Smooth muscle cell (in vitro differentiated cells): ENCODE measurements at regions not wholly inside any gene's neighbourhood (a gene's known extent, or its start where the extent isn't known, plus 50 kb on each side); places are given as distances from the start of the nearest gene placed in this dataset.

ENCODE experiments used
- DNase-seq: peaks from one replicate; lab custom pipeline; 2025; ENCODE audit not compliant: unreplicated experiment; lab: John Stamatoyannopoulos, UW
- H2AFZ ChIP-seq: fragments of 200-600 bp; sonication (generic); 2 replicates; pipeline ENCODE4 v1.6.0; 2016; ENCODE audit warnings: antibody characterized with exemption, low read depth, mild to moderate bottlenecking
- H3F3A ChIP-seq: fragments of 200-600 bp; sonication (generic); 2 replicates; pipeline ENCODE4 v1.6.0; 2017; ENCODE audit warnings: antibody characterized with exemption, low read depth
- H3K27ac ChIP-seq: fragments of 200-600 bp; sonication (generic); 2 replicates; pipeline ENCODE4 v1.5.1; 2016; ENCODE audit warnings: low read depth, mild to moderate bottlenecking
- H3K27me3 ChIP-seq: fragments of 200-600 bp; sonication (generic); 2 replicates; pipeline ENCODE4 v1.6.1; 2016; ENCODE audit warnings: low read depth, mild to moderate bottlenecking
- H3K36me3 ChIP-seq: fragments of 200-600 bp; sonication (generic); 2 replicates; pipeline ENCODE4 v1.5.1; 2016; ENCODE audit warnings: low read depth
- H3K4me1 ChIP-seq: fragments of 200-600 bp; sonication (generic); 2 replicates; pipeline ENCODE4 v1.5.1; 2016; ENCODE audit warnings: low read depth
- H3K4me2 ChIP-seq: fragments of 200-600 bp; sonication (generic); 2 replicates; pipeline ENCODE4 v1.6.0; 2016; ENCODE audit warnings: mild to moderate bottlenecking
- H3K4me3 ChIP-seq: fragments of 200-600 bp; sonication (generic); 2 replicates; pipeline ENCODE4 v1.5.1; 2016; ENCODE audit warnings: mild to moderate bottlenecking
- H3K79me2 ChIP-seq: fragments of 200-600 bp; sonication (generic); 2 replicates; pipeline ENCODE4 v1.6.0; 2016; ENCODE audit warnings: low read depth, mild to moderate bottlenecking
- H3K9ac ChIP-seq: fragments of 200-600 bp; sonication (generic); 2 replicates; pipeline ENCODE4 v1.6.0; 2016; ENCODE audit warnings: low read depth
- H3K9me3 ChIP-seq: fragments of 200-600 bp; sonication (generic); replicated peaks from 2 replicates; pipeline ENCODE4 v1.5.1; 2016; ENCODE audit warnings: low read depth
- H4K20me1 ChIP-seq: fragments of 200-600 bp; sonication (generic); 2 replicates; pipeline ENCODE4 v1.6.0; 2016; ENCODE audit warnings: low read depth
- WGBS: methylation state at CpG from one replicate; pipeline ENCODE4 v1.1.7; 2016; ENCODE audit warnings: low lambda C conversion rate; 5-methylcytosine and 5-hydroxymethylcytosine counted together
- TF ChIP-seq, protein P1 (sequence below): fragments of 200-600 bp; sonication (generic); IDR thresholded peaks from 2 replicates; pipeline ENCODE4 v1.5.1; 2017; ENCODE audit warnings: borderline replicate concordance, mild to moderate bottlenecking, antibody characterized with exemption; ENCODE audit not compliant: insufficient read depth, poor library complexity, severe bottlenecking

DNA sequence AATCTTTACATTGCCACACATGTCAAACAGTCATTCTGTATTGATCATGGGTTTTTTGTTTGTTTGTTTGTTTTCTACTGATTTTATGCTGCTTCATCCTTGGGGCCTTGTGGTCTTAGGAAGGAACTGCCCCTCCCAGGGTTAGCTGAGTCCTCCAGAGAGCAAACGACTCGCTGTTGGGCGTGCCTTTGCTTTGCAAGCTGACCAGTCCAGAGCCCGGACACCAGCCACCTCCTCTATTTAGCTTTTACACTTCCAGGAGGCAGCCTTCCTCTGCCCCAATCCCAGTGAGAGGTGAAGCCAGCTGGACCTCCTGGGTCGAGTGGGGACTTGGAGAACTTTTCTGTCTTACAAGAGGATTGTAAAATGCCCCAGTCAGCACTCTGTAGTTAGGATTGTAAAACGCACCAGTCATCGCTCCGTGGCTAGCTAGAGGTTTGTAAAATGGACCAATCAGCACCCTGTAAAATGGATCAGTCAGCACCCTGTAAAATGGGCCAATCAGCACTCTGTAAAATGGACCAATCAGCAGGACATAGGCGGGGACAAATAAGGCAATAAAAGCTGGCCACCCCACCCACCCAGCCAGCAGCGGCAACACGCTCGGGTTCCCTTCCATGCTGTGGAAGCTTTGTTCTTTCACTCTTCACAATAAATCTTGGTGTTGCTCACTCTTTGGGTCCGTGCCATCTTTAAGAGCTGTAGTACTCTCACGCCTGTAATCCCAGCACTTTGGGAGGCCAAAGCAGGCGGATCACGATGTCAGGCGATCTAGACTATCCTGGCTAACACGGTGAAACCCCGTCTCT is 154.4 kb downstream of the ERCC6L2 start:
- Histone ChIP-seq H3K9me3 (no peaks in the 10 kb centered on the region), H3K36me3 (no peaks in the 10 kb centered on the region), H4K20me1 (no peaks in the 10 kb centered on the region), H3K9ac (no peak overlapping the region), H3K27ac (no peak overlapping the region), H3K4me1 (peaks cover 7% of the 10 kb centered on the region), H2AFZ (no peak overlapping the region), H3K4me3 (no peak overlapping the region), H3K79me2 (no peaks in the 10 kb centered on the region), H3F3A (no peaks in the 10 kb centered on the region), H3K4me2 (no peak overlapping the region), H3K27me3 (peaks cover 35% of the 10 kb centered on the region)
- WGBS = 87% methylated on average over 19 of the region's 19 CpGs
- TF ChIP-seq, protein P1, sequence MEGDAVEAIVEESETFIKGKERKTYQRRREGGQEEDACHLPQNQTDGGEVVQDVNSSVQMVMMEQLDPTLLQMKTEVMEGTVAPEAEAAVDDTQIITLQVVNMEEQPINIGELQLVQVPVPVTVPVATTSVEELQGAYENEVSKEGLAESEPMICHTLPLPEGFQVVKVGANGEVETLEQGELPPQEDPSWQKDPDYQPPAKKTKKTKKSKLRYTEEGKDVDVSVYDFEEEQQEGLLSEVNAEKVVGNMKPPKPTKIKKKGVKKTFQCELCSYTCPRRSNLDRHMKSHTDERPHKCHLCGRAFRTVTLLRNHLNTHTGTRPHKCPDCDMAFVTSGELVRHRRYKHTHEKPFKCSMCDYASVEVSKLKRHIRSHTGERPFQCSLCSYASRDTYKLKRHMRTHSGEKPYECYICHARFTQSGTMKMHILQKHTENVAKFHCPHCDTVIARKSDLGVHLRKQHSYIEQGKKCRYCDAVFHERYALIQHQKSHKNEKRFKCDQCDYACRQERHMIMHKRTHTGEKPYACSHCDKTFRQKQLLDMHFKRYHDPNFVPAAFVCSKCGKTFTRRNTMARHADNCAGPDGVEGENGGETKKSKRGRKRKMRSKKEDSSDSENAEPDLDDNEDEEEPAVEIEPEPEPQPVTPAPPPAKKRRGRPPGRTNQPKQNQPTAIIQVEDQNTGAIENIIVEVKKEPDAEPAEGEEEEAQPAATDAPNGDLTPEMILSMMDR = no peak
- DNase-seq = no peak

DNA sequence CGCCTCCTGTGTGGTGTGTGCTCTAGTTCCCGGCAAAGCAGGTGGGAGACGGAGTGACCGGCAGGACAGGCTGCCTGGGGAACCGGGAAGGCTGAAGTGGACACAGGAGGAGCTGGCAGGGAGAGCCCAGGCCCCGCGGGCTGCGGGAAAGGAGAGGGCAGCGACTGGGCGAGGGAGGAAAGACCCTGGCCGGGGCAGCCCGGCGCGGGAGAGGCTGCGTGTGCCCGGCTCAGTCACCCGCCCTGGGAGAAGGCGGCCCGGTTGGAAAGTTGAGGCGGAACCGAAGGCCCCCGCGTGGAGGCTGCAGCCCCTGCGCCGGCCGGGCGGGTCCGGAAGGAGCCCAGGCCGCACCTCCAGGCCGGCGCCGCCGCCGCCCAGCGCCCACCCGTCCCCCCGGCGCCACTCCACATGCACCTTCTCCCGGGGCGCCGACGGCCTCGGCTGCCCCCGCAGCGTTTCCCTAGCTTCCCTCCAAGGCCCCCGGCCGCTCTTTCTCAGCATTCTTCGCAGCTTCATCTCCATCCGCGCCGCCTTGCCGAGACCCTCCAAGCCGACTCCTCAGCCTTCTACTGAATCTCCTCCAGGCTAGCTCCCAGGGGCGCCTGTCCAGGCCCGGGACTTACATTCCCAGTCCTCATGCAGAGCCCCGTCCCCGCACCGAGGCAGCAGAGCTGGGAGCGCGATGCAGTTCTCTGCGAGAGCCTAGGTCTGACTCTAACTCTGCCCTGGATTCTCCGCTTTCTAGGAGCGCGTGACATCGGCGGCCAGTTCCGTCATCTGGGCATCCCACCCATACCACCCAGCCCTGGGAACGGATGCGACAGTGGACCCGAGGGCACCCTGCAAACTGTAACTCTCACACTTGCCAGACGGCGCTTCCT is 152.0 kb downstream of the ERCC6L2 start:
- Histone ChIP-seq H3K4me1 (peaks cover 13% of the 10 kb centered on the region), H3K27me3 (peaks cover 60% of the 10 kb centered on the region), H3F3A (peaks cover 10% of the 10 kb centered on the region), H3K27ac (no peak overlapping the region), H3K4me3 (peak overlapping the region; percentile 46), H3K4me2 (peak overlapping the region; percentile 88), H3K9me3 (no peaks in the 10 kb centered on the region), H3K79me2 (no peaks in the 10 kb centered on the region), H3K36me3 (no peaks in the 10 kb centered on the region), H3K9ac (no peak overlapping the region), H4K20me1 (no peaks in the 10 kb centered on the region), H2AFZ (peak overlapping the region; percentile 31)
- WGBS = 30% methylated on average over 48 of the region's 72 CpGs
- no peak for DNase-seq
- TF ChIP-seq, protein P1 = no peak

GRCh38 chr9:96026655-96027213 is 151.2 kb downstream of the ERCC6L2 start:
- H3K4me3 ChIP-seq = no peak overlapping the region
- no peaks in the 10 kb centered on the region for H3K79me2 ChIP-seq
- H3K27me3 ChIP-seq = peaks cover 67% of the 10 kb centered on the region
- no peak overlapping the region for H2AFZ ChIP-seq
- H3K36me3 ChIP-seq = no peaks in the 10 kb centered on the region
- no peak for DNase-seq
- no peaks in the 10 kb centered on the region for H4K20me1 ChIP-seq
- 100% methylated on average over 4 of the region's 5 CpGs for WGBS
- H3K27ac ChIP-seq = no peak overlapping the region
- TF ChIP-seq, protein P1 = no peak
- H3K9ac ChIP-seq = no peak overlapping the region
- peaks cover 10% of the 10 kb centered on the region for H3F3A ChIP-seq
- H3K4me2 ChIP-seq = peak overlapping the region; percentile 88
- no peaks in the 10 kb centered on the region for H3K9me3 ChIP-seq
- peaks cover 15% of the 10 kb centered on the region for H3K4me1 ChIP-seq
